IMR-90 (cell line): ENCODE measurements at regions not wholly inside any gene's neighbourhood (a gene's known extent, or its start where the extent isn't known, plus 50 kb on each side); places are given as distances from the start of the nearest gene placed in this dataset.

Experiments used
- CEBPB ChIP-seq: IDR thresholded peaks from 2 replicates; pipeline ENCODE4 v1.6.1; 2012; ENCODE audit warnings: low read depth, low read length, improper control_type of control experiment
- CTCF ChIP-seq: conservative IDR thresholded peaks from 2 replicates; pipeline ENCODE4 v1.5.1; 2012; ENCODE audit warnings: mild to moderate bottlenecking, low read depth, low read length, improper control_type of control experiment

DNA sequence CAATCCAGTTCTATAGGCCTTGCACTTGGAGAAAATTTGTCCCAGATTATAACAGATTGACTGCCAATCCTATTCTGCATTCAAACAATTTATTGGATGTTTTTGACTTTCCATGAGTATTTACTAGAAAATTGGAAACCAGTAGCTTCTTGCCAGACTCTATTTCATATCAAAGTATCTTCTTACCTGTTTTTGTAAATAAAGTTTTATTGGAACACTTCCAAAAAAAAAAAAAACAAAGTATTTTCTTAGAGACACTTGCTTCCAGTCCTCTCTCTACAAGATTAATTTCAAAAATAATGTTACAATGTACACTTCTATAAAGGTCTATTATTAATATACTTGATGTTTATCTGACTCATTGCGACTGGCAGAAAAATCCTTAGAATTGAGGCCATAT lies 209.2 kb upstream of the PCDH9 start:
- TF ChIP-seq CTCF: no peak
- no peak for TF ChIP-seq CEBPB
